ENCODE measurements at regions not wholly inside any gene's neighbourhood (a gene's known extent, or its start where the extent isn't known, plus 50 kb on each side); places are given as distances from the start of the nearest gene placed in this dataset.

- WGBS, 4 donors = 60 to 78% (median 64%) methylated on average over 1 of the region's 1 CpG
- no peak overlapping the region for H3K4me3 ChIP-seq
- no peak overlapping the region for H3K27ac ChIP-seq
- TF ChIP-seq POLR2A (IDR thresholded peaks at IDR 0.05) = no peak
- TF ChIP-seq CTCF (IDR thresholded peaks at IDR 0.05) = no peak
- H3K36me3 ChIP-seq = no peaks in the 10 kb centered on the region
- intact Hi-C loops (cut with DNase I) = no loop called here
- DNase-seq (no peak), ATAC-seq (no peak)
- peaks cover 0 to 59% (median 25%) of the 10 kb centered on the region in 12 donors for H3K9me3 ChIP-seq
- no peaks in the 10 kb centered on the region for H3K4me1 ChIP-seq
- H3K27me3 ChIP-seq = no peaks in the 10 kb centered on the region
Measured at GRCh38 chr15:93683651-93684050, 547.7 kb upstream of the MCTP2 start.

GRCh38 chr15:93671387-93671943, 559.9 kb upstream of the MCTP2 start:
- no peaks in the 10 kb centered on the region for H3K9me3 ChIP-seq
- WGBS, 4 donors = 85 to 87% (median 87%) methylated on average over 12 of the region's 12 CpGs
- H3K27me3 ChIP-seq = no peaks in the 10 kb centered on the region
- H3K27ac ChIP-seq = no peak overlapping the region
- no peak overlapping the region for H3K4me3 ChIP-seq
- ATAC-seq (no peak), DNase-seq (no peak)
- TF ChIP-seq POLR2A (IDR thresholded peaks at IDR 0.05) (no peak), CTCF (IDR thresholded peaks at IDR 0.05) (no peak)
- intact Hi-C loops (cut with DNase I) = no loop called here
- H3K36me3 ChIP-seq = no peaks in the 10 kb centered on the region
- no peaks in the 10 kb centered on the region for H3K4me1 ChIP-seq

- ATAC-seq = no peak
- no peak for TF ChIP-seq POLR2A (IDR thresholded peaks at IDR 0.05)
- TF ChIP-seq CTCF (IDR thresholded peaks at IDR 0.05) = no peak
- 79 to 84% (median 84%) methylated on average over 6 of the region's 6 CpGs for WGBS, 4 donors
Measured at GRCh38 chr15:93670931-93671330, 560.4 kb upstream of the MCTP2 start.

GRCh38 chr15:93664213-93664956, 567.0 kb upstream of the MCTP2 start:
- ATAC-seq (peak in 3 of 4 donors; percentile 41 to 67 (median 65)), DNase-seq (no peak)
- WGBS, 4 donors = 34 to 58% (median 43%) methylated on average over 3 of the region's 3 CpGs
- no peaks in the 10 kb centered on the region for H3K27me3 ChIP-seq
- TF ChIP-seq CTCF (IDR thresholded peaks at IDR 0.05) (no peak), POLR2A (IDR thresholded peaks at IDR 0.05) (no peak)
- H3K27ac ChIP-seq = peak overlapping the region in 2 of 12 donors; percentile 23 to 61
- H3K36me3 ChIP-seq = no peaks in the 10 kb centered on the region
- H3K4me1 ChIP-seq = no peaks in the 10 kb centered on the region
- intact Hi-C loops (cut with DNase I) = no loop called here
- no peaks in the 10 kb centered on the region for H3K9me3 ChIP-seq
- H3K4me3 ChIP-seq = no peak overlapping the region

More at GRCh38 chr15:93670931-93671330, 560.4 kb upstream of the MCTP2 start:
- no peak for DNase-seq
- no peaks in the 10 kb centered on the region for H3K9me3 ChIP-seq
- H3K4me3 ChIP-seq = no peak overlapping the region
- H3K4me1 ChIP-seq = no peaks in the 10 kb centered on the region
- intact Hi-C loops (cut with DNase I) = no loop called here
- H3K27ac ChIP-seq = no peak overlapping the region
- H3K27me3 ChIP-seq = no peaks in the 10 kb centered on the region
- no peaks in the 10 kb centered on the region for H3K36me3 ChIP-seq
